Lower leg skin (tissue), 3 donors: ENCODE measurements at regions not wholly inside any gene's neighbourhood (a gene's known extent, or its start where the extent isn't known, plus 50 kb on each side); places are given as distances from the start of the nearest gene placed in this dataset.

Source experiments
- POLR2A ChIP-seq, 2 donors: fragments of 450-650 bp; IDR thresholded peaks; one replicate each; pipeline ENCODE4 v1.6.1; 2016 to 2017; ENCODE audit warnings: antibody characterized with exemption in 2 of 2, mild to moderate bottlenecking in 1 of 2, moderate library complexity in 1 of 2
- TF ChIP-seq, protein P1 (sequence below), 3 donors: fragments of 450-650 bp; IDR thresholded peaks; one replicate each; pipeline ENCODE4 v1.5.1; 2016; ENCODE audit warnings: antibody characterized with exemption in 3 of 3, mild to moderate bottlenecking in 3 of 3, moderate library complexity in 2 of 3

DNA sequence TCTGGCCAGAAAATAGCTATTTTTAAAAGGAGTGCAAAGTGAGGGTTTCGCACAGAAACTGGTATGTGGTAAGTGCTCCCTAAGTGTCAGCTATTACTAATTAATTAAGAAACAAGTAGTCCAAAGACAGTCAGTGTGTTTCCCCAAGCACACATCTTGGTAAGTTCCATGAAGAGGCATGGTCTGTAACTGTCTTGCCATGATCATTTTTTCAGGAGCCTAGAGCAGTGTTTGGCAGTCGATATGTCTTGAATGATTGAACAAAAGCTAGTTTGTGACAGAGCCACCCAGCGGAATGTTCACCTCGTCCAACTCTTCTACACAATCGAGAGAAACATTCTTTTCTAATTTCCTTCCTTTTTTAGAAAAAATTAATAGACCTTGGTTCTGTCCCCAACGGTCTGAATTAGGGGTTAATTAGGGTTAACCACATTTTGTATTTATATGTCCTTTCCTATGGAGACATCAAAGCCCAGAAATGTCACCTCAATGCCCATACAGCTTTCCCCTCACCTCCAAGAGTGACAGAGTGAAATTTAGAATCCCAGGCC, 57.6 kb upstream of the FTH1 start:
- no peak for TF ChIP-seq POLR2A (IDR thresholded peaks at IDR 0.05)
- TF ChIP-seq, protein P1, sequence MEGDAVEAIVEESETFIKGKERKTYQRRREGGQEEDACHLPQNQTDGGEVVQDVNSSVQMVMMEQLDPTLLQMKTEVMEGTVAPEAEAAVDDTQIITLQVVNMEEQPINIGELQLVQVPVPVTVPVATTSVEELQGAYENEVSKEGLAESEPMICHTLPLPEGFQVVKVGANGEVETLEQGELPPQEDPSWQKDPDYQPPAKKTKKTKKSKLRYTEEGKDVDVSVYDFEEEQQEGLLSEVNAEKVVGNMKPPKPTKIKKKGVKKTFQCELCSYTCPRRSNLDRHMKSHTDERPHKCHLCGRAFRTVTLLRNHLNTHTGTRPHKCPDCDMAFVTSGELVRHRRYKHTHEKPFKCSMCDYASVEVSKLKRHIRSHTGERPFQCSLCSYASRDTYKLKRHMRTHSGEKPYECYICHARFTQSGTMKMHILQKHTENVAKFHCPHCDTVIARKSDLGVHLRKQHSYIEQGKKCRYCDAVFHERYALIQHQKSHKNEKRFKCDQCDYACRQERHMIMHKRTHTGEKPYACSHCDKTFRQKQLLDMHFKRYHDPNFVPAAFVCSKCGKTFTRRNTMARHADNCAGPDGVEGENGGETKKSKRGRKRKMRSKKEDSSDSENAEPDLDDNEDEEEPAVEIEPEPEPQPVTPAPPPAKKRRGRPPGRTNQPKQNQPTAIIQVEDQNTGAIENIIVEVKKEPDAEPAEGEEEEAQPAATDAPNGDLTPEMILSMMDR (IDR thresholded peaks at IDR 0.05) = no peak
